ENCODE measurements at regions not wholly inside any gene's neighbourhood (a gene's known extent, or its start where the extent isn't known, plus 50 kb on each side); places are given as distances from the start of the nearest gene placed in this dataset.

- TF ChIP-seq POLR2A (IDR thresholded peaks at IDR 0.05) = no peak
- no peak for TF ChIP-seq CTCF (IDR thresholded peaks at IDR 0.05)
- TF ChIP-seq POLR2AphosphoS5 (IDR thresholded peaks at IDR 0.05; ENCODE audit: insufficient read depth in 1 of 2, low read depth in 1 of 2) = no peak
These were observed 157.6 kb upstream of the PKN2 start for GRCh38 chr1:88526456-88526855.
